GM12873 (cell line): ENCODE measurements at regions not wholly inside any gene's neighbourhood (a gene's known extent, or its start where the extent isn't known, plus 50 kb on each side); places are given as distances from the start of the nearest gene placed in this dataset.
A peak's percentile ranks its signal among the peaks of the same experiment; 100 is the strongest.

Source experiments
- CTCF ChIP-seq: IDR thresholded peaks from 2 replicates; pipeline ENCODE4 v1.5.1; 2012; ENCODE audit warnings: low read depth, mild to moderate bottlenecking, moderate library complexity, low read length, control low read depth; ENCODE audit not compliant: insufficient read depth; ENCODE audit errors: missing control alignments

GRCh38 chr13:44651209-44651608, 75.1 kb upstream of the TSC22D1 start:
- TF ChIP-seq CTCF: no peak

- no peak for TF ChIP-seq CTCF
Observed at GRCh38 chr13:44649834-44650233, 73.7 kb upstream of the TSC22D1 start.

GRCh38 chr13:44649104-44649428, 72.9 kb upstream of the TSC22D1 start:
- TF ChIP-seq CTCF: no peak

- peak; percentile 39 for TF ChIP-seq CTCF
Observed at GRCh38 chr13:44648392-44649103, 72.4 kb upstream of the TSC22D1 start.

- TF ChIP-seq CTCF: no peak
Observed at GRCh38 chr13:44646044-44646443, 69.9 kb upstream of the TSC22D1 start.

- TF ChIP-seq CTCF: no peak
Observed at GRCh38 chr13:44643256-44643655, 67.1 kb upstream of the TSC22D1 start.

- TF ChIP-seq CTCF: no peak
Observed at GRCh38 chr13:44637581-44637980, 61.5 kb upstream of the TSC22D1 start.
